ENCODE measurements at regions not wholly inside any gene's neighbourhood (a gene's known extent, or its start where the extent isn't known, plus 50 kb on each side); places are given as distances from the start of the nearest gene placed in this dataset.

DNA sequence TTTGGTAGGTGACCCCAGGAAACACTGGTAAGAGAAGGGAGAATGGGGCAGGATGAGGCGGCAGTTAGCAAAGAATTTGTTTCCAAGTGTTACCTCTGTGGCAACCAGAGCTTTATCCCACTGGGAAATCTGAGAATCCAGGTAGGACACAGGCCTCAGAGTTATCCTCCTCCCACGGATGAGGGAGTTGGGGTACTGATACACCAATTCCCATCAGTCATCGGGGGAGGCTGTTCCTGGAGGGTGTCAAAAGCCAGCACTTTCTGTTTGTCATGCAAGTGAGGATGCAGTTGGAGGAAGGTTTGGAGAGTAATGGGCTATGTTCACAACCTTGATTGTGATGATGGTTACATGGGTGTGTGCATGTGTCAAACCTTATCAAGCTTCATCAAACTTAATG is 221.2 kb upstream of the SFSWAP start:
- TF ChIP-seq EZH2 (IDR thresholded peaks at IDR 0.05; ENCODE audit: borderline replicate concordance, low read depth, low read length, poor library complexity, severe bottlenecking) = no peak
- H3K36me3 ChIP-seq (ENCODE audit: insufficient read depth, low read length, poor library complexity, severe bottlenecking) = no peaks in the 10 kb centered on the region
- H3K9me3 ChIP-seq (ENCODE audit: low read depth, low read length, poor library complexity, severe bottlenecking) = no peaks in the 10 kb centered on the region
- intact Hi-C loops (cut with micrococcal nuclease; ENCODE audit: unreplicated experiment) = no loop called here
- no peaks in the 10 kb centered on the region for H3K27me3 ChIP-seq (replicated peaks; ENCODE audit: insufficient read depth, low read depth, low read length, poor library complexity)
- H3K27ac ChIP-seq (ENCODE audit: low read depth, low read length, poor library complexity, severe bottlenecking) = no peak overlapping the region
- POLR2A ChIA-PET (ENCODE audit: low non-redundant PET) = no interaction called here
- no peak for DNase-seq (ENCODE audit: low spot score)
- no peaks in the 10 kb centered on the region for H3K4me1 ChIP-seq (ENCODE audit: insufficient read depth, low read length, poor library complexity, severe bottlenecking)
- CTCF ChIA-PET = no interaction called here
- H3K4me3 ChIP-seq (ENCODE audit: low read depth, low read length, poor library complexity, severe bottlenecking) = no peak overlapping the region
- BruUV-seq (replicated peaks) = no TSS peak

DNA sequence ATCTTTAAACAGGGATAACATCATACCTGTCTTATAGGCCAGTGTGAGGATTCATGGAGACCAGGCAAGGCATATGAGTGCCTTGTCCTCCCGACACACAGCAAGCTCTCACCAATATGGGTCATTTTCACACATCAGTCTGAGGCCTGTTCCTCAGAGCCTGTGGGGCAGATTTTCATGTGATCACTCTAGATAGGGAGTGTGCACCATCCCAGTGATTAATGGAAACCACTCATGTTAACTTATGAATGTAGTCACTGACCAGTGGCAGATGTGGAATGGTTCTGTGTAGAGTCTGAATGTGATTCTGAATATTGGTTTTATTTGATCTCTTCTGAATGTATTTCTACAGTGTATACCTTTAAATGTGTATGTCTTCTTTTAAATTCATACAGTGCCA is 219.7 kb upstream of the SFSWAP start:
- no peak for TF ChIP-seq EZH2 (IDR thresholded peaks at IDR 0.05; ENCODE audit: borderline replicate concordance, low read depth, low read length, poor library complexity, severe bottlenecking)
- TF ChIP-seq, protein P1, sequence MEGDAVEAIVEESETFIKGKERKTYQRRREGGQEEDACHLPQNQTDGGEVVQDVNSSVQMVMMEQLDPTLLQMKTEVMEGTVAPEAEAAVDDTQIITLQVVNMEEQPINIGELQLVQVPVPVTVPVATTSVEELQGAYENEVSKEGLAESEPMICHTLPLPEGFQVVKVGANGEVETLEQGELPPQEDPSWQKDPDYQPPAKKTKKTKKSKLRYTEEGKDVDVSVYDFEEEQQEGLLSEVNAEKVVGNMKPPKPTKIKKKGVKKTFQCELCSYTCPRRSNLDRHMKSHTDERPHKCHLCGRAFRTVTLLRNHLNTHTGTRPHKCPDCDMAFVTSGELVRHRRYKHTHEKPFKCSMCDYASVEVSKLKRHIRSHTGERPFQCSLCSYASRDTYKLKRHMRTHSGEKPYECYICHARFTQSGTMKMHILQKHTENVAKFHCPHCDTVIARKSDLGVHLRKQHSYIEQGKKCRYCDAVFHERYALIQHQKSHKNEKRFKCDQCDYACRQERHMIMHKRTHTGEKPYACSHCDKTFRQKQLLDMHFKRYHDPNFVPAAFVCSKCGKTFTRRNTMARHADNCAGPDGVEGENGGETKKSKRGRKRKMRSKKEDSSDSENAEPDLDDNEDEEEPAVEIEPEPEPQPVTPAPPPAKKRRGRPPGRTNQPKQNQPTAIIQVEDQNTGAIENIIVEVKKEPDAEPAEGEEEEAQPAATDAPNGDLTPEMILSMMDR (conservative IDR thresholded peaks at IDR 0.05; ENCODE audit: low read depth, low read length) = no peak
- CTCF ChIA-PET = no interaction called here
- H3K27me3 ChIP-seq (replicated peaks; ENCODE audit: insufficient read depth, low read depth, low read length, poor library complexity) = peaks cover 7% of the 10 kb centered on the region
- H3K4me1 ChIP-seq (ENCODE audit: insufficient read depth, low read length, poor library complexity, severe bottlenecking) = no peaks in the 10 kb centered on the region
- H3K4me3 ChIP-seq (ENCODE audit: low read depth, low read length, poor library complexity, severe bottlenecking) = no peak overlapping the region
- no TSS peak for BruUV-seq (replicated peaks)
- intact Hi-C loops (cut with micrococcal nuclease; ENCODE audit: unreplicated experiment) = no loop called here
- POLR2A ChIA-PET (ENCODE audit: low non-redundant PET) = no interaction called here
- no peaks in the 10 kb centered on the region for H3K9me3 ChIP-seq (ENCODE audit: low read depth, low read length, poor library complexity, severe bottlenecking)
- H3K36me3 ChIP-seq (ENCODE audit: insufficient read depth, low read length, poor library complexity, severe bottlenecking) = no peaks in the 10 kb centered on the region
- no peak overlapping the region for H3K27ac ChIP-seq (ENCODE audit: low read depth, low read length, poor library complexity, severe bottlenecking)
- no peak for DNase-seq (ENCODE audit: low spot score)

- Histone ChIP-seq H3K27me3 (replicated peaks; ENCODE audit: insufficient read depth, low read depth, low read length, poor library complexity) (peaks cover 8% of the 10 kb centered on the region), H3K36me3 (ENCODE audit: insufficient read depth, low read length, poor library complexity, severe bottlenecking) (no peaks in the 10 kb centered on the region), H3K4me3 (ENCODE audit: low read depth, low read length, poor library complexity, severe bottlenecking) (no peak overlapping the region), H3K9me3 (ENCODE audit: low read depth, low read length, poor library complexity, severe bottlenecking) (no peaks in the 10 kb centered on the region), H3K27ac (ENCODE audit: low read depth, low read length, poor library complexity, severe bottlenecking) (no peak overlapping the region), H3K4me1 (ENCODE audit: insufficient read depth, low read length, poor library complexity, severe bottlenecking) (no peaks in the 10 kb centered on the region)
- TF ChIP-seq EZH2 (IDR thresholded peaks at IDR 0.05; ENCODE audit: borderline replicate concordance, low read depth, low read length, poor library complexity, severe bottlenecking) = no peak
- TF ChIP-seq, protein P1 (conservative IDR thresholded peaks at IDR 0.05; ENCODE audit: low read depth, low read length) = no peak
- CTCF ChIA-PET = no interaction called here
- POLR2A ChIA-PET (ENCODE audit: low non-redundant PET) = no interaction called here
- BruUV-seq (replicated peaks) = no TSS peak
- DNase-seq (ENCODE audit: low spot score) = no peak
- intact Hi-C loops (cut with micrococcal nuclease; ENCODE audit: unreplicated experiment) = no loop called here
Measured at GRCh38 chr12:131491916-131492490, 218.9 kb upstream of the SFSWAP start.
